ENCODE measurements at regions not wholly inside any gene's neighbourhood (a gene's known extent, or its start where the extent isn't known, plus 50 kb on each side); places are given as distances from the start of the nearest gene placed in this dataset.

- H3K4me3 ChIP-seq: no peak overlapping the region
- no peak for TF ChIP-seq CBX2 (IDR thresholded peaks at IDR 0.05; ENCODE audit: borderline replicate concordance, low read depth)
- TF ChIP-seq HDAC2 (IDR thresholded peaks at IDR 0.05): no peak
- TF ChIP-seq BCL3 (IDR thresholded peaks at IDR 0.05): no peak
- no peak for TF ChIP-seq NFE2L2 (conservative IDR thresholded peaks at IDR 0.05; ENCODE audit: low read length)
- TF ChIP-seq ZNF302 (CRISPR knock-in tag; IDR thresholded peaks at IDR 0.05): no peak
- no peak for TF ChIP-seq POLR2A (IDR thresholded peaks at IDR 0.05; ENCODE audit: low read length)
- TF ChIP-seq HOXB13 (CRISPR knock-in tag; IDR thresholded peaks at IDR 0.05; ENCODE audit: low read depth): no peak
- TF ChIP-seq ZSCAN20 (CRISPR knock-in tag; IDR thresholded peaks at IDR 0.05): no peak
- no peak for TF ChIP-seq RARB (CRISPR knock-in tag; IDR thresholded peaks at IDR 0.05)
- TF ChIP-seq MAZ (IDR thresholded peaks at IDR 0.05; ENCODE audit: borderline replicate concordance, low read depth, low read length): no peak
- TF ChIP-seq TFCP2L1 (CRISPR knock-in tag; IDR thresholded peaks at IDR 0.05): no peak
- no peak for TF ChIP-seq ELK1 (IDR thresholded peaks at IDR 0.05; ENCODE audit: low read depth, low read length)
- TF ChIP-seq REST (IDR thresholded peaks at IDR 0.05): no peak
- TF ChIP-seq FOSL2 (IDR thresholded peaks at IDR 0.05): no peak
- TF ChIP-seq FOSL2 (CRISPR knock-in tag; IDR thresholded peaks at IDR 0.05): no peak
- no peak for TF ChIP-seq BHLHE40 (IDR thresholded peaks at IDR 0.05; ENCODE audit: low read depth, low read length)
- TF ChIP-seq RCOR1 (IDR thresholded peaks at IDR 0.05; ENCODE audit: low read depth, low read length): no peak
- TF ChIP-seq JUNB (IDR thresholded peaks at IDR 0.05): no peak
- no peak for TF ChIP-seq EHMT2 (IDR thresholded peaks at IDR 0.05; ENCODE audit: low read depth)
- no peak for TF ChIP-seq ATOH8 (CRISPR knock-in tag; IDR thresholded peaks at IDR 0.05; ENCODE audit: low read depth)
- no peaks in the 10 kb centered on the region for H3K9me3 ChIP-seq
- ATAC-seq (no peak), FAIRE-seq (no peak), DNase-seq (ENCODE audit: low read depth in 1 of 2, low spot score in 1 of 2) (no peak)
- ChIA-PET CTCF (interaction anchor here (0.5 to 6.5 kb wide), 6 partner anchors 10 to 398 kb away, joined by 3 to 46 read pairs (median 38); no protein-coding TSS in a partner anchor), POLR2A (interaction anchor here (0.6 kb wide), 1 partner anchor 593 kb away, joined by 4 read pairs; no protein-coding TSS in a partner anchor)
- WGBS (ENCODE audit: missing lambda C conversion rate): 94% methylated on average over 3 of the region's 3 CpGs
- H3K4me1 ChIP-seq: peaks cover 13% of the 10 kb centered on the region; the same call in 2 of the 3 replicates
- no peak overlapping the region for H3K27ac ChIP-seq
- no peak overlapping the region for H3K4me2 ChIP-seq
Measured at GRCh38 chr6:27770724-27771123, 141.5 kb downstream of the OR2B2 start.

- H3K9me3 ChIP-seq: no peaks in the 10 kb centered on the region
- no peak overlapping the region for H3K4me3 ChIP-seq
- no peak overlapping the region for H3K27ac ChIP-seq
- ChIA-PET POLR2A (no interaction called here), CTCF (interaction anchor here (1.0 to 6.5 kb wide), 7 partner anchors 8 to 250 kb away, joined by 3 to 46 read pairs (median 3); no protein-coding TSS in a partner anchor)
- DNase-seq (ENCODE audit: low read depth in 1 of 2, low spot score in 1 of 2) (no peak), FAIRE-seq (no peak), ATAC-seq (no peak)
- H3K4me1 ChIP-seq: peaks cover 7% of the 10 kb centered on the region; the same call in 2 of the 3 replicates
- no peak overlapping the region for H3K4me2 ChIP-seq
- 100% methylated on average over 1 of the region's 1 CpG for WGBS (ENCODE audit: missing lambda C conversion rate)
- no peak for TF ChIP-seq POLR2AphosphoS2 (conservative IDR thresholded peaks at IDR 0.05; ENCODE audit: low read length)
- TF ChIP-seq HOXB13 (CRISPR knock-in tag; IDR thresholded peaks at IDR 0.05; ENCODE audit: low read depth): no peak
- TF ChIP-seq ZNF302 (CRISPR knock-in tag; IDR thresholded peaks at IDR 0.05): no peak
- no peak for TF ChIP-seq NPAS2 (CRISPR knock-in tag; IDR thresholded peaks at IDR 0.05; ENCODE audit: borderline replicate concordance)
Measured at GRCh38 chr6:27768556-27768955, 143.6 kb downstream of the OR2B2 start.
